ENCODE measurements at regions not wholly inside any gene's neighbourhood (a gene's known extent, or its start where the extent isn't known, plus 50 kb on each side); places are given as distances from the start of the nearest gene placed in this dataset.

- DNase-seq (ENCODE audit: low read depth): no peak
- Histone ChIP-seq H3K4me3 (ENCODE audit: low read depth, low read length) (no peak overlapping the region), H3K27me3 (ENCODE audit: control insufficient read depth, insufficient read depth, low read length) (no peaks in the 10 kb centered on the region), H3K36me3 (ENCODE audit: control insufficient read depth, insufficient read depth, low read length) (no peaks in the 10 kb centered on the region)
- TF ChIP-seq CTCF (IDR thresholded peaks at IDR 0.05; ENCODE audit: insufficient read depth, low read length, poor library complexity, severe bottlenecking): no peak
Measured at GRCh38 chr4:46684041-46684440, 225.0 kb downstream of the COX7B2 start.

- Histone ChIP-seq H3K36me3 (ENCODE audit: control insufficient read depth, insufficient read depth, low read length) (no peaks in the 10 kb centered on the region), H3K27me3 (ENCODE audit: control insufficient read depth, insufficient read depth, low read length) (no peaks in the 10 kb centered on the region), H3K4me3 (ENCODE audit: low read depth, low read length) (no peak overlapping the region)
- no peak for DNase-seq (ENCODE audit: low read depth)
- no peak for TF ChIP-seq CTCF (IDR thresholded peaks at IDR 0.05; ENCODE audit: insufficient read depth, low read length, poor library complexity, severe bottlenecking)
Measured at GRCh38 chr4:46676364-46676763, 232.7 kb downstream of the COX7B2 start.

GRCh38 chr4:46674326-46674725, 234.7 kb downstream of the COX7B2 start:
- Histone ChIP-seq H3K27me3 (ENCODE audit: control insufficient read depth, insufficient read depth, low read length) (no peaks in the 10 kb centered on the region), H3K4me3 (ENCODE audit: low read depth, low read length) (no peak overlapping the region), H3K36me3 (ENCODE audit: control insufficient read depth, insufficient read depth, low read length) (no peaks in the 10 kb centered on the region)
- no peak for DNase-seq (ENCODE audit: low read depth)
- TF ChIP-seq CTCF (IDR thresholded peaks at IDR 0.05; ENCODE audit: insufficient read depth, low read length, poor library complexity, severe bottlenecking): no peak

GRCh38 chr4:46667790-46668189, 241.3 kb downstream of the COX7B2 start:
- no peak for DNase-seq (ENCODE audit: low read depth)
- no peaks in the 10 kb centered on the region for H3K27me3 ChIP-seq (ENCODE audit: control insufficient read depth, insufficient read depth, low read length)
- H3K4me3 ChIP-seq (ENCODE audit: low read depth, low read length): no peak overlapping the region
- no peak for TF ChIP-seq CTCF (IDR thresholded peaks at IDR 0.05; ENCODE audit: insufficient read depth, low read length, poor library complexity, severe bottlenecking)
- H3K36me3 ChIP-seq (ENCODE audit: control insufficient read depth, insufficient read depth, low read length): no peaks in the 10 kb centered on the region

GRCh38 chr4:46656071-46656470, 253.0 kb downstream of the COX7B2 start:
- Histone ChIP-seq H3K4me3 (ENCODE audit: low read depth, low read length) (no peak overlapping the region), H3K27me3 (ENCODE audit: control insufficient read depth, insufficient read depth, low read length) (no peaks in the 10 kb centered on the region), H3K36me3 (ENCODE audit: control insufficient read depth, insufficient read depth, low read length) (no peaks in the 10 kb centered on the region)
- no peak for DNase-seq (ENCODE audit: low read depth)
- no peak for TF ChIP-seq CTCF (IDR thresholded peaks at IDR 0.05; ENCODE audit: insufficient read depth, low read length, poor library complexity, severe bottlenecking)

- Histone ChIP-seq H3K36me3 (ENCODE audit: control insufficient read depth, insufficient read depth, low read length) (no peaks in the 10 kb centered on the region), H3K4me3 (ENCODE audit: low read depth, low read length) (no peak overlapping the region), H3K27me3 (ENCODE audit: control insufficient read depth, insufficient read depth, low read length) (no peaks in the 10 kb centered on the region)
- DNase-seq (ENCODE audit: low read depth): no peak
- TF ChIP-seq CTCF (IDR thresholded peaks at IDR 0.05; ENCODE audit: insufficient read depth, low read length, poor library complexity, severe bottlenecking): no peak
Measured at GRCh38 chr4:46653842-46654241, 255.2 kb downstream of the COX7B2 start.
